ENCODE measurements at regions not wholly inside any gene's neighbourhood (a gene's known extent, or its start where the extent isn't known, plus 50 kb on each side); places are given as distances from the start of the nearest gene placed in this dataset.

DNA sequence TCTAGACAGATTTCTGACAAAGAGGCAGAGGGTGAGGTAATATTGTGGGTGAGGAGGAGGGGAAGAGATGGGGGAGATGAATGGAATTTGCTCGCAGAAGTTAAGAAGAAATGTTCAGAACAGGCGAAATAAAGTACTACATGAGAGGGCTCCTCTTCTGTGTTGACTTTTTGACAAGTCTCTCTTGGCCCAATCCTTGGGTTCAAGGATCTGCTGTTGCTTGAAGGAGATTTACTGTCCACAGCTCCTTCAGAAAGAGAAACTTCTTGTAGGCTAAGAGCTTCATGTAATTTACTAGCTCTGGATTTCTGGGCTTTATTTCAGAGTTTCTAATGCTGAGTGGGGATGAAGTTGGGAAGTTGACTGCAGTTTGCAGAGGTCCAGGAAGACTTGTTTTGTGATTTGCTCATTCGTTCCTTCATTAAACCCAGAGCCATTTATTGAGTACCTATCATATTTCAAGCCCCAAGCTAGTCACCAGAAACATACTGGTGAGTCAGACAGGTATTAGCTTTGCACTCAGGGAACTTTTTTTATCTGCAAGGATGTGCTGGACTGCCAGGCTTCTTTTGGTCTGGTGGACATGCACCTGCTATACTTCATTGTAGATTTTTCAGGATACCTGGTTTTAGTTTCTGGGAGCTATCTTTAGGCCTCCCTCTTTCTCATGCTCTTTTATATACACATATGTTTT, 402.9 kb upstream of the CLINT1 start:
- Mint-ChIP-seq H3K27ac (no peak overlapping the region), H3K4me3 (ENCODE audit: low read depth) (no peak overlapping the region), H3K4me1 (ENCODE audit: low read depth) (no peaks in the 10 kb centered on the region), H3K9me3 (ENCODE audit: low read depth) (no peaks in the 10 kb centered on the region), H3K27me3 (peaks cover 9% of the 10 kb centered on the region), H3K36me3 (ENCODE audit: insufficient read depth) (no peaks in the 10 kb centered on the region)
- TF ChIP-seq, protein P1, sequence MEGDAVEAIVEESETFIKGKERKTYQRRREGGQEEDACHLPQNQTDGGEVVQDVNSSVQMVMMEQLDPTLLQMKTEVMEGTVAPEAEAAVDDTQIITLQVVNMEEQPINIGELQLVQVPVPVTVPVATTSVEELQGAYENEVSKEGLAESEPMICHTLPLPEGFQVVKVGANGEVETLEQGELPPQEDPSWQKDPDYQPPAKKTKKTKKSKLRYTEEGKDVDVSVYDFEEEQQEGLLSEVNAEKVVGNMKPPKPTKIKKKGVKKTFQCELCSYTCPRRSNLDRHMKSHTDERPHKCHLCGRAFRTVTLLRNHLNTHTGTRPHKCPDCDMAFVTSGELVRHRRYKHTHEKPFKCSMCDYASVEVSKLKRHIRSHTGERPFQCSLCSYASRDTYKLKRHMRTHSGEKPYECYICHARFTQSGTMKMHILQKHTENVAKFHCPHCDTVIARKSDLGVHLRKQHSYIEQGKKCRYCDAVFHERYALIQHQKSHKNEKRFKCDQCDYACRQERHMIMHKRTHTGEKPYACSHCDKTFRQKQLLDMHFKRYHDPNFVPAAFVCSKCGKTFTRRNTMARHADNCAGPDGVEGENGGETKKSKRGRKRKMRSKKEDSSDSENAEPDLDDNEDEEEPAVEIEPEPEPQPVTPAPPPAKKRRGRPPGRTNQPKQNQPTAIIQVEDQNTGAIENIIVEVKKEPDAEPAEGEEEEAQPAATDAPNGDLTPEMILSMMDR (IDR thresholded peaks at IDR 0.05; ENCODE audit: unreplicated experiment), result no peak
- no peak for DNase-seq (ENCODE audit: low spot score, unreplicated experiment)

DNA sequence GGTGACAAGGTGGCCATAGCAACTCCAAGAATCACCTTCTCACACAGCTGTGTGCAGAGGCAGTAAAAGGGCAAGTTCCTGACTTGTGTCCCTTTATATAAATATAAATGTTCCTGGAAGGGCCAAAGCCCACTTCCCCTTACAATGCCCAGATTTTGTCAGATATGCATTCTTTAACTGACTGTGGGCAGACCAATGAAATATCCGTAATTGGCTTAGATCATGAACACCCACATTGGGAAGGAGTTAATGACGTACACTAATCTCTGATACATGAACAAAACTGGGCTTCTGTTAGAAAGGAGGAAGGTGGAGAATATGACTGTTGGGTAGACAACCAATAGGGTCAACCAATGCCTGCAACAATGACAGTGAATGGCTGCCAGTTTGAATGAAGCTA, 397.2 kb upstream of the CLINT1 start:
- Mint-ChIP-seq H3K27ac (no peak overlapping the region), H3K4me3 (ENCODE audit: low read depth) (no peak overlapping the region)
- TF ChIP-seq, protein P1 (IDR thresholded peaks at IDR 0.05; ENCODE audit: unreplicated experiment), result no peak

DNA sequence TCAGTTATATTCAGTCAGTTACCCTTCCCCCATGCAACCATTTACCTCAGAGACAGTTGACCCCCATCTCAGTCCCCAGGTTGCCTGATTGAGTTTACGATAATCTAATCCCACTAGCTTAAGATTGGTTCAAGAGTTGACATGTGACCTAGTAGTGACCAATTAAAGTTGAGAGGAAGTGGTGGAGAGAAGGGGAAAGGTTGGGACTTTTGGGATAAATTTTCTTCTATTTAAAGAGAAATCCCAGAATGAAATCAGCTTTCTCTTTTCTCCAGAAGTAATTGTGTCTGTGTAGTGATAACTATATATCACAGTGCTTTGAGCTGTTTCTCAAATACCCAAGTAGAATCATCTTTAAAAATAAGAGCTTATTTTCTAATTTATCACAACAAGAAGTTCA, 396.7 kb upstream of the CLINT1 start:
- TF ChIP-seq, protein P1 (IDR thresholded peaks at IDR 0.05; ENCODE audit: unreplicated experiment), result no peak
- no peaks in the 10 kb centered on the region for H3K4me1 Mint-ChIP-seq (ENCODE audit: low read depth)
- no peaks in the 10 kb centered on the region for H3K9me3 Mint-ChIP-seq (ENCODE audit: low read depth)
- no peak overlapping the region for H3K27ac Mint-ChIP-seq
- no peak for DNase-seq (ENCODE audit: low spot score, unreplicated experiment)
- no peaks in the 10 kb centered on the region for H3K27me3 Mint-ChIP-seq
- H3K4me3 Mint-ChIP-seq (ENCODE audit: low read depth), result no peak overlapping the region
- H3K36me3 Mint-ChIP-seq (ENCODE audit: insufficient read depth), result no peaks in the 10 kb centered on the region

More for the DNA sequence above, 397.2 kb upstream of the CLINT1 start:
- no peak for DNase-seq (ENCODE audit: low spot score, unreplicated experiment)
- Mint-ChIP-seq H3K36me3 (ENCODE audit: insufficient read depth) (no peaks in the 10 kb centered on the region), H3K4me1 (ENCODE audit: low read depth) (no peaks in the 10 kb centered on the region), H3K9me3 (ENCODE audit: low read depth) (no peaks in the 10 kb centered on the region), H3K27me3 (no peaks in the 10 kb centered on the region)

GRCh38 chr5:158246661-158247060, 387.7 kb upstream of the CLINT1 start:
- peaks cover 17% of the 10 kb centered on the region for H3K27me3 Mint-ChIP-seq

GRCh38 chr5:158245513-158245912, 386.6 kb upstream of the CLINT1 start:
- Mint-ChIP-seq H3K27me3 (peaks cover 19% of the 10 kb centered on the region), H3K4me3 (ENCODE audit: low read depth) (no peak overlapping the region), H3K9me3 (ENCODE audit: low read depth) (no peaks in the 10 kb centered on the region), H3K4me1 (ENCODE audit: low read depth) (no peaks in the 10 kb centered on the region), H3K27ac (no peak overlapping the region), H3K36me3 (ENCODE audit: insufficient read depth) (no peaks in the 10 kb centered on the region)
- no peak for DNase-seq (ENCODE audit: low spot score, unreplicated experiment)
- TF ChIP-seq, protein P1 (IDR thresholded peaks at IDR 0.05; ENCODE audit: unreplicated experiment), result no peak

More at GRCh38 chr5:158246661-158247060, 387.7 kb upstream of the CLINT1 start:
- no peak overlapping the region for H3K4me3 Mint-ChIP-seq (ENCODE audit: low read depth)
- no peaks in the 10 kb centered on the region for H3K4me1 Mint-ChIP-seq (ENCODE audit: low read depth)
- H3K27ac Mint-ChIP-seq, result no peak overlapping the region
- H3K9me3 Mint-ChIP-seq (ENCODE audit: low read depth), result no peaks in the 10 kb centered on the region
- no peaks in the 10 kb centered on the region for H3K36me3 Mint-ChIP-seq (ENCODE audit: insufficient read depth)
- TF ChIP-seq, protein P1 (IDR thresholded peaks at IDR 0.05; ENCODE audit: unreplicated experiment), result no peak
- DNase-seq (ENCODE audit: low spot score, unreplicated experiment), result no peak
